Stomach (tissue), 8 donors: ENCODE measurements at regions not wholly inside any gene's neighbourhood (a gene's known extent, or its start where the extent isn't known, plus 50 kb on each side); places are given as distances from the start of the nearest gene placed in this dataset.
A peak's percentile ranks its signal among the peaks of the same experiment; 100 is the strongest.

Source experiments
- DNase-seq, 2 donors: peaks; one replicate each; pipeline versions ENCODE4 v3.0.0 to v3.0.0-alpha.2; 2013 to 2019
- H3K27ac ChIP-seq, 5 donors: fragments of 200-600 bp in 4 of 5; sonication (generic) in 4 of 5; one replicate each; pipeline ENCODE4 v1.5.1; 2013 to 2019; ENCODE audit warnings: mild to moderate bottlenecking in 1 of 5, moderate library complexity in 1 of 5
- H3K27me3 ChIP-seq, 3 donors: fragments of 200-600 bp; sonication (generic); one replicate each; pipeline ENCODE4 v1.5.1; 2017 to 2019; ENCODE audit warnings: mixed run types in 1 of 3
- H3K36me3 ChIP-seq, 4 donors: fragments of 200-600 bp; sonication (generic); 1 replicate in 3 of 4; 2 replicates in 1 of 4; pipeline ENCODE4 v1.5.1; 2016 to 2019
- H3K4me1 ChIP-seq, 4 donors: fragments of 200-600 bp; sonication (generic); one replicate each; pipeline ENCODE4 v1.5.1; 2016 to 2019
- H3K4me3 ChIP-seq, 4 donors: fragments of 200-600 bp; sonication (generic) in 3 of 4; one replicate each; pipeline ENCODE4 v1.5.1; 2016 to 2019; ENCODE audit warnings: mild to moderate bottlenecking in 1 of 4
- H3K9me3 ChIP-seq, 4 donors: fragments of 200-600 bp; sonication (generic); one replicate each; pipeline ENCODE4 v1.5.1; 2016 to 2019
- CTCF ChIP-seq, 7 experiments: fragments of 450-650 bp in 4 of 7; fragments of 200-600 bp in 3 of 7; sonication (generic) in 3 of 7; IDR thresholded peaks; one replicate each; pipeline ENCODE4 v1.5.1; 2016 to 2019; ENCODE audit warnings: antibody characterized with exemption in 7 of 7, control low read depth in 2 of 7, mild to moderate bottlenecking in 1 of 7
- EP300 ChIP-seq: sonication (generic); formaldehyde crosslinking; IDR thresholded peaks from one replicate; pipeline ENCODE4 v1.6.1; 2017; ENCODE audit warnings: antibody characterized with exemption
- POLR2A ChIP-seq, 4 donors: fragments of 450-650 bp; IDR thresholded peaks; one replicate each; pipeline ENCODE4 v1.6.1; 2016; ENCODE audit warnings: antibody characterized with exemption in 4 of 4, control low read depth in 2 of 4, mild to moderate bottlenecking in 1 of 4, moderate library complexity in 1 of 4
- POLR2AphosphoS5 ChIP-seq, 3 donors: sonication (generic); formaldehyde crosslinking; IDR thresholded peaks; one replicate each; pipeline ENCODE4 v1.6.1; 2016; ENCODE audit warnings: antibody characterized with exemption in 3 of 3
- WGBS, 5 donors: extraction: QIAGEN DNeasy Blood & Tissue Kit in 3 of 5; methylation state at CpG; one replicate each; pipeline versions ENCODE4 v1.1.5 to v1.1.7; 2013 to 2018; 5-methylcytosine and 5-hydroxymethylcytosine counted together
- intact Hi-C: fragments of 100-400 bp; cut with DNase I; formaldehyde crosslinking; loops from one replicate; pipeline ENCODE4 v1.15.1; 2023; ENCODE audit warnings: low total_unique reads
- donor health status: healthy with polysubstance abuse.
- donor health status: Bipolar disorder and iron deficiency.
- donor health status: healthy.

- H3K27me3 ChIP-seq, result no peaks in the 10 kb centered on the region
- intact Hi-C loops, result no loop called here
- no peak overlapping the region for H3K27ac ChIP-seq
- no peak for TF ChIP-seq POLR2AphosphoS5 (IDR thresholded peaks at IDR 0.05)
- TF ChIP-seq EP300, result no peak
- TF ChIP-seq POLR2A (IDR thresholded peaks at IDR 0.05), result no peak
- TF ChIP-seq CTCF (IDR thresholded peaks at IDR 0.05), result no peak
- no peaks in the 10 kb centered on the region for H3K36me3 ChIP-seq
- no peak overlapping the region for H3K4me3 ChIP-seq
- H3K9me3 ChIP-seq, result peaks cover 0 to 19% (median 13%) of the 10 kb centered on the region in 4 donors
- no peaks in the 10 kb centered on the region for H3K4me1 ChIP-seq
- DNase-seq, result no peak
Measured at GRCh38 chr7:108860615-108861014, 290.9 kb downstream of the DNAJB9 start.

- H3K27me3 ChIP-seq, result no peaks in the 10 kb centered on the region
- H3K9me3 ChIP-seq, result peaks cover 0 to 21% (median 13%) of the 10 kb centered on the region in 4 donors
- no peak for TF ChIP-seq CTCF (IDR thresholded peaks at IDR 0.05)
- 36 to 64% (median 50%) methylated on average over 1 to 2 of the region's 2 CpGs for WGBS, 5 donors
- H3K36me3 ChIP-seq, result no peaks in the 10 kb centered on the region
- H3K27ac ChIP-seq, result no peak overlapping the region
- intact Hi-C loops, result no loop called here
- no peak overlapping the region for H3K4me3 ChIP-seq
- H3K4me1 ChIP-seq, result no peaks in the 10 kb centered on the region
- DNase-seq, result no peak
Measured at GRCh38 chr7:108861071-108861470, 291.4 kb downstream of the DNAJB9 start.

- DNase-seq, result no peak
- 86 to 91% (median 90%) methylated on average over 6 to 9 of the region's 9 CpGs for WGBS, 5 donors
- intact Hi-C loops, result no loop called here
Measured at GRCh38 chr7:108863227-108863848, 293.7 kb downstream of the DNAJB9 start.

GRCh38 chr7:108869070-108869469 lies 299.4 kb downstream of the DNAJB9 start:
- H3K9me3 ChIP-seq, result peaks cover 0 to 22% (median 15%) of the 10 kb centered on the region in 4 donors
- no peaks in the 10 kb centered on the region for H3K36me3 ChIP-seq
- H3K27me3 ChIP-seq, result no peaks in the 10 kb centered on the region
- 23 to 51% (median 25%) methylated on average over 1 of the region's 1 CpG for WGBS, 5 donors
- H3K27ac ChIP-seq, result no peak overlapping the region
- TF ChIP-seq POLR2AphosphoS5 (IDR thresholded peaks at IDR 0.05) (no peak), POLR2A (IDR thresholded peaks at IDR 0.05) (no peak), CTCF (IDR thresholded peaks at IDR 0.05) (no peak), EP300 (no peak)
- H3K4me3 ChIP-seq, result no peak overlapping the region
- intact Hi-C loops, result no loop called here
- H3K4me1 ChIP-seq, result no peaks in the 10 kb centered on the region
- peak in 1 of 2 donors; percentile 7 for DNase-seq

More at GRCh38 chr7:108863227-108863848, 293.7 kb downstream of the DNAJB9 start:
- H3K27ac ChIP-seq, result no peak overlapping the region
- no peak overlapping the region for H3K4me3 ChIP-seq
- no peaks in the 10 kb centered on the region for H3K27me3 ChIP-seq
- no peaks in the 10 kb centered on the region for H3K4me1 ChIP-seq
- no peaks in the 10 kb centered on the region for H3K36me3 ChIP-seq
- peaks cover 0 to 21% (median 13%) of the 10 kb centered on the region in 4 donors for H3K9me3 ChIP-seq
- TF ChIP-seq POLR2AphosphoS5 (IDR thresholded peaks at IDR 0.05) (no peak), POLR2A (IDR thresholded peaks at IDR 0.05) (no peak), EP300 (no peak), CTCF (IDR thresholded peaks at IDR 0.05) (no peak)
